HG02759 (cell line): ENCODE measurements at regions not wholly inside any gene's neighbourhood (a gene's known extent, or its start where the extent isn't known, plus 50 kb on each side); places are given as distances from the start of the nearest gene placed in this dataset.

Experiments
- ATAC-seq: cut with Tn5 transposase; IDR thresholded peaks from one replicate; pipeline ENCODE4 v1.9.1; 2021; ENCODE audit warnings: mild to moderate bottlenecking, moderate library complexity; ENCODE audit not compliant: unreplicated experiment

GRCh38 chr6:156461647-156462046 lies 315.5 kb upstream of the ARID1B start:
- ATAC-seq = no peak

GRCh38 chr6:156457601-156458000 lies 319.6 kb upstream of the ARID1B start:
- no peak for ATAC-seq

GRCh38 chr6:156455847-156456246 lies 321.3 kb upstream of the ARID1B start:
- no peak for ATAC-seq

- no peak for ATAC-seq
These were observed 322.3 kb upstream of the ARID1B start for GRCh38 chr6:156454867-156455266.

GRCh38 chr6:156451726-156452125 lies 325.5 kb upstream of the ARID1B start:
- ATAC-seq = no peak

GRCh38 chr6:156451088-156451487 lies 326.1 kb upstream of the ARID1B start:
- ATAC-seq = no peak

GRCh38 chr6:156450421-156450820 lies 326.8 kb upstream of the ARID1B start:
- ATAC-seq = no peak

- ATAC-seq = no peak
These were observed 327.6 kb upstream of the ARID1B start for GRCh38 chr6:156449569-156449968.

- no peak for ATAC-seq
These were observed 328.1 kb upstream of the ARID1B start for GRCh38 chr6:156449128-156449527.

- ATAC-seq = no peak
These were observed 328.6 kb upstream of the ARID1B start for GRCh38 chr6:156448579-156448978.

- no peak for ATAC-seq
These were observed 336.5 kb upstream of the ARID1B start for GRCh38 chr6:156440688-156441087.

GRCh38 chr6:156438350-156438923 lies 338.7 kb upstream of the ARID1B start:
- ATAC-seq = no peak

- ATAC-seq = no peak
These were observed 339.9 kb upstream of the ARID1B start for GRCh38 chr6:156437121-156437879.

GRCh38 chr6:156434795-156435190 lies 342.4 kb upstream of the ARID1B start:
- ATAC-seq = no peak

- ATAC-seq = no peak
These were observed 343.0 kb upstream of the ARID1B start for GRCh38 chr6:156434049-156434794.

GRCh38 chr6:156432543-156432942 lies 344.6 kb upstream of the ARID1B start:
- no peak for ATAC-seq

- no peak for ATAC-seq
These were observed 346.8 kb upstream of the ARID1B start for GRCh38 chr6:156430386-156430785.

- ATAC-seq = no peak
These were observed 349.8 kb upstream of the ARID1B start for GRCh38 chr6:156427345-156427744.

- ATAC-seq = no peak
These were observed 351.7 kb upstream of the ARID1B start for GRCh38 chr6:156425359-156426020.

- no peak for ATAC-seq
These were observed 353.3 kb upstream of the ARID1B start for GRCh38 chr6:156423829-156424228.

GRCh38 chr6:156423075-156423474 lies 354.1 kb upstream of the ARID1B start:
- ATAC-seq = no peak
